Fibroblast of skin of abdomen (primary cell): ENCODE measurements at regions not wholly inside any gene's neighbourhood (a gene's known extent, or its start where the extent isn't known, plus 50 kb on each side); places are given as distances from the start of the nearest gene placed in this dataset.
A peak's percentile ranks its signal among the peaks of the same experiment; 100 is the strongest.
"Not testable (repeated sequence)": the region's sequence is repeated elsewhere in the genome, so short reads cannot be mapped to it uniquely, and the experiment has no call there.

Experiments
- DNase-seq: peaks from one replicate; pipeline ENCODE4 v3.0.0-alpha.2; 2013

DNA sequence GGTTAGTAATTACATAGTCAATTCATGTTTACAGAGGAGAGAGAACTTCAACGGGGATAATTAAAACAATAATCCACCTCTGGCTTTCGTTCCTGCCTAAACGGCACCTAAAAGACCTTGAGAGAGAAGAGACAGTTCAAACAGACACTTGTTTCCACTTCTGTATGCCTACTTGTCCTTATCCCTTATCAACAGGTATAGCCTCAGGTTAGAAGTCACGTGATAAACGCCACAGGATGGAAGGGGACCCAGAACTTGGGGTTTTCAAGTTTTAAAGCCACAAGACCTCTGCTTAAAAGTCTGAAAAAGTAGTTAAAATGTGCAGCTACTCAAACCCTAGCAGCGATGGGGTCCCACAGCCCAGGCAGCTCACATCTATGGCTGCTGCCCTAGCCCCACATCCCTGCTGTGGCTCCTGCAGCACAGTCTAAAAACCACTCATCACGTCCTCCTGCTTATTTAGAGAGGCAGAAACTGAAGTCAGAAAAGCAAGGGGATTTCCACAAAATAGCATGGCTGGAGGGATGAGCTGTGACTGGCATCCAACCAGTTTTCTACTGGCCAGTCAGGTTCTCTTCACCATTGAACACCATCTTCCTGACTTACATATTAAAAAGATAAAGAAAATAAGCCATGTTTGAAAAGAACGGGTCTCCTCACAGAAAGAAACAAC lies 51.2 kb upstream of the SEC16B start:
- DNase-seq = no peak

DNA sequence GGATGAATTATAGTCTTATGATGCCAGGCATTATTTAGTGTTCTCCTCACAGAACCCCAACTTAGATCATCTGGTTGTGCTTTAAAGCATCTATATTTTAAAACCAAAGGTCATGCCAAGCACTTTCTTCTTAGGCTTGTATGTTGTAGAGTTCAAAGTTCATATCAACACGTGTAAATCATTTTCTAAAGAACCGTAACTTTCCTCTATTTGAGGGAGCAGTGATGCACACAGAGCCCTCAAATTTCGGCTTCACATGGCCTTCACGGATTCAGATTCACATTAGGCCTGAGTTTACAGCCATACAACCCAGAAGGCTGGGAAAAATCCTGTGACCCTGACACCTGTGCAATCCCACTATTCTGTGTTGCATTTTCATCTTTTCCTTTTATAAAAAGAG lies 52.1 kb upstream of the SEC16B start:
- no peak for DNase-seq

DNA sequence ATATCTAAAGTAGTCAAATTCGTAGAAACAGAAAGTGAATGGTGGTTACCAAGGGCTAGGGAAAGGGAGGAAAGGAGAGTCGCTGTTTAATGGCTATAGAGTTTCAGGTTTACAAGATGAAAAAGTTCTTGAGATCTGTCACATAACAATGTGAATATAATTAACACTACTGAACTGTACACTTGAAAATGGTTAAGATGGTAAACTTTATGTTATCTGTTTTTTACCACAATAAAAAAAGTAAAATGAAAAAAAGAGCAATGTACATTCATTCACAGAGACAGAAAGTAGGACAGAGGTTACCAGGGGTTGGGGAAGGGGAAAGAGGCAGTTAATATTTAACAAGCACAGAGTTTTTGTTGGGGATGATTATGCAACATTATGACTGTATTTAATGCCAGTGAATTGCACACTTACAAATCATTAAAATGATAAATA lies 53.3 kb upstream of the SEC16B start:
- DNase-seq = no peak

- no peak for DNase-seq
Measured at GRCh38 chr1:178024504-178024903, 54.6 kb upstream of the SEC16B start.

DNA sequence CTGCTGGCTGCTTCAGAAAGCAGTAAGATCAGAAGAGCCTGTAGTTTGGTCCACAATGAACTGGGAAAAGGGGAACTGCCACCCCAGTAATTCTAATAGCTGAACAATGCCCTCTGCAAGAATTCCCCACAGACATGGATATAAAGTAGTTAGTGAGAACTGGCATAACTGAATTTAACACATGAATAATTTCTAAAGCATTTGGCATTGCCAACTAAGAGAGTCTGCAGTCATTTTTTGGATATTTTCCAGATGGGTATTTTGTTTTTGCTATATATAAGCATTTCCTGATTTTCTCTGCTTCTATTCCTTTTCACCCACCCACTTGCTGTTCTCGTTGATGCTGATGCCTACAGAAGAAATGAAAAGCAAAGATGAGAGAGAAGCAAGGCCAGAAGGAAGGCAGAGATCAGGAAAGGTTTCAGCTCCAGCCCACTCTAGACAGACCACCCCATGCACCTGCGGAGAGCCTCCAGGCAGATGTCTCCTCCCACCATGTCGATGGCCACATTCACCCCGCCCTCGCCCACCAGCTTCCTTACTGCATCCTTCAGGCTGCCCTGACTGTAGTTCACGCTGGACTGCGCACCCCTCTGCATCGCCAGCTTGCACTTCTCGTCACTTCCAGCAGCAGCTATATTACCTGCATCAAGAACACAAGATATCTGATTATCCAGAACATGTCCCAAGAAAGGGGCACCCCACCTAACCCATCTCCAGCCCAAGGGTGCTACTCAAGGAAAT lies 55.9 kb upstream of the SEC16B start:
- DNase-seq = no peak

- no peak for DNase-seq
Measured at GRCh38 chr1:178028841-178029481, 59.1 kb upstream of the SEC16B start.

- DNase-seq = no peak
Measured at GRCh38 chr1:178030467-178030866, 60.6 kb upstream of the SEC16B start.

DNA sequence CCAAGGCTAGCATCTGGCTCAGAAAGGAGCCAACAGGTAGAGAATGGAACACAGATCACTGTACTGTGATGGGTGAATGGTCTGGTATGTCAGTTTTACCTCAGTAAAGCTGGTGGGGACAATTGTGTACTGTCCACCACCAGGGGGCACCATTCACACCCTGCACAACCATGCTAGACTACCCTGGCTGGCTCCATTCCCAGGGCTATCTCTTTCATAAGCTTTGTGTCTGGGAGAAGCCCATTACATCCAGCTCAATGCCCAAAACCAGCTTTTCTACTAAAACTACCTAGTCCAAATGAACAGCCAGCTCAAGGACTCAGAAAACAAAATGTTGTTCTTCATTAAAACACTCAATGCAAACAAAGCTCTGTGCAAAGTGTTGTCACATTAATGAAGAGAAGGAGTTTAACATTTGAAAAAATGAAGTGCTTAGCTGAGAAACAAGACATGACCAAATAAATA lies 62.0 kb upstream of the RASAL2 start:
- peak; percentile 93 for DNase-seq

- no peak for DNase-seq
Measured at GRCh38 chr1:178033019-178033418, 60.9 kb upstream of the RASAL2 start.

DNA sequence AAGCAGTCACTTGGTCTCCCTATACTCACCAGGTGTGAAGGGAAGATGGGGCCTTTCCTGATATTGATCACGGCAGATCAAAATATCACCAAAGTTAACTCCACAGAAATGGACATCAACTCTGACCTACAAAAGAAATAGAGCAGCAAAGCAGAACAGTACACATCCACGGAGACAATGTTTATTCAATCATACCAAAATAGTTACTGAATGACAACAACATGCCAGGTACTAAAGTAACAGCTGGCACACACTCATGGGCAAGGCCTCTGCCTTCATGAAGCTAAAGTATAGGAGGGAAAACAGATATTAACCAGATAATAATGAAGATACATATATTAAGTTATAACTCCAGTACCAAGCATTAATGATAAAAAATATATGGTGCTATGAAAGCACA lies 59.2 kb upstream of the RASAL2 start:
- no peak for DNase-seq

DNA sequence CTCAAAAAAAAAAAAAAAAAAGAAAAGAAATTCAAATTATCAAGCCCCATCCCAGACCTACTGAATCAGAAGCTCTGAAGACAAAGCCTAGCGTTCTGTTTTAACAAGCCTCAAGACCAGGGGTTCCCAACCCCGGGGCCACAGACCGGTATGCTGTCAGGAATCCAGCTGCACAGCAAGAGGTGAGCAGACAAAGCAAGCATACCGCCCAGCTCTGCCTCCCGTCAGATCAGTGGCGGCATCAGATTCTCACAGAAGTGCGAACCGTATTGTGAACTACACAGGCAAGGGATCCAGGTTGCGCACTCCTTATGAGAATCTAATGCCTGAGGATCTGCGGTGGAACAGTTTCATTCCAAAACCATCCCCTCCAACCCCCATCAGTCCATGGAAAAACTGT lies 57.8 kb upstream of the RASAL2 start:
- DNase-seq = no peak

DNA sequence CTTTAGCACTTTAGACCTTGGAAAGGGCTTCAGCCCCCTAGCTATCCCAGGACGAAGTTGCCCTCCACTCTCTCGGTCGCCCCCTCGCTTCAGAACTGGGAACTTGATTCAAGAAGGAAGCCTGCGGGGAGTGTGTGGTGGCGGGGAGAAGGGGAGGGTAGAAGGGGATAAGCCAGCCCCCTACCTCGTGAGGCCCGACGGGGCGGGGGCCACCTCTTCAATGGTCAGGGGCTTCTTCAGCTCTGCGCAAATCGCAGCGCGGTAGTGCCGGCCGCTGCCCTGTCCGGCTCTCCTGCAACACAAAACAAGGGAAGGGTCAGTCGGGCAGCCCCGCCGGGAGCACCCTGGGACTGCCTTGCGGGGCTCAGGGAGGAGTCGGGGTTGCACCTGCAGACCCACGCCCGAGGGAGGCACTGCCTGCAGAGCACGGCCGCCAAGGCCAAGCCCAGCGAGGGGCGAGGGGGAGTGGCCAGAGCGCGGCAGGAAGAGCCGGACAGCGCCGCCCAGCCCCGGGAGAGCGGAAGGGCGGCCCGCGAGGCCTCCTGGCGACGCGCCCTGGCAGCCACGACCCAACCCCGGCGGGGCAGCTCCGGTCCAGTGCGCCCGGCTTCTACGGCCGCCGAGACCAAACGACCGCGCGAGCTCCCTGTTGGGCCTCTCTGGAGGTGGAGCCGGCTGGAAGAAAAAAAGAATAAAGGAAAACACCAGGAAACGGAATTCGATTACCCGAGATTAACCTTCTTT lies 56.2 kb upstream of the RASAL2 start:
- peak; percentile 79 for DNase-seq

DNA sequence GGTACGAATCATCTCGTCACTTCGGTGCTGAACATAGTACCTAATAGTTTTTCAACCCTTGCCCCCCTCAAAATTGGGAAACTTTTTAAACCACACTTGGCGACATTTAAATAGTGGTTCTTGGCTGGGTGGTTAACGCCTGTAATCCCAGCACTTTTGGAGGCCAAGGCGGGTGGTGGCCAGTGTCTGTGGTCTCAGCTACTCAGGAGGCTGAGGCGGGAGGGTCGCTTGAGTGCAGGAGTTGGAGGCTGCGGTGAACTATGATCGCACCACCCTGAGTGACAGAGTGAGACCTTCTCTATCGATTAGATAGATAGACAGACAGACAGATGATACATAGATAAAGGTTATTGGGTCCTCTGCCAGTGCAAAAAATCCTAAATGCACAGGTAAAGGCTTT lies 55.5 kb upstream of the RASAL2 start:
- DNase-seq = no peak

DNA sequence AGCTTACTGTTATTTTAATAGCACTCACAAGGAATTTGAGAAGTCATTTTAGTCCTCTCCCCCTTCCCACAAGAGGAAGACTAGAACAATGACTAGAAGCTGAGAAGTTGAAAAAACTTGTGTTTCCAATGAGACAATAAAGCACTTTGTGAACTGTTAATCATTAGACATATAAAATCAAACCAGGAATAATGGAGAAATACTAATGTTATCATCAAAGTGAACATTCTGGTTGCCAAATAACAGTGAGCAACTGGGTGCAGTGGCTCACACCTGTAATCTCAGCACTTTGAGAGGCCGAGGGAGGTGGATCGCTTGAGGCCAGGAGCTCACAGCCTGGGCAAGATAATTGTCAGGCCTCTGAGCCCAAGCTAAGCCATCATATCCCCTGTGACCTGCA lies 54.0 kb upstream of the RASAL2 start:
- DNase-seq = no peak

GRCh38 chr1:178043940-178044339 lies 50.0 kb upstream of the RASAL2 start:
- not testable (repeated sequence) for DNase-seq
